OCI-LY1 (cell line): ENCODE measurements at regions not wholly inside any gene's neighbourhood (a gene's known extent, or its start where the extent isn't known, plus 50 kb on each side); places are given as distances from the start of the nearest gene placed in this dataset.

ENCODE experiments used
- CTCF ChIP-seq: fragments of 200-600 bp; sonication (generic), shearing (Covaris generic); IDR thresholded peaks from 2 replicates; pipeline ENCODE4 v1.5.1; 2017; ENCODE audit warnings: mild to moderate bottlenecking, antibody characterized with exemption, low read length, moderate library complexity, mixed read lengths
- EZH2 ChIP-seq: fragments of 200-600 bp; sonication (generic), shearing (Covaris generic); IDR thresholded peaks from 2 replicates; pipeline ENCODE4 v1.8.0; 2017; ENCODE audit warnings: borderline replicate concordance, mixed run types, mild to moderate bottlenecking, antibody characterized with exemption, low read length, moderate library complexity, mixed read lengths

DNA sequence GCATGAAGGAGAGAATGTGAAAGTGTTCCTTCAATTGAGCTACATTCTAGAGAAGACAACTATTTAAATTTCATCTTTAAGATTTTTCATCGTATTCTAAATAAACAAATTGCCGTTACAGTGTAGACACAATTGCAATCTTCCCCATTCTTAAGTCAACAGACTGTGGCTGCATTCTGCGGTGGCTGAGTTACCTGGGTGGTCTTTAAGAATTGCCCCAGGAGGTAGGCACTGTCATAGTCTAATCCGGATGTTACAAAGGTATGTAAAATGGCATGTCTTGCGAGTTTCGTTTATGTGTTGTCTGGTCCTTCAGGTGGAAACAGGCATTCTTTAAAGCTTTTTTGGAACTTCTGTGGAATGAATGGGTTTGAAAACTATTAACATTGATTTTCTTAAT is 586.1 kb upstream of the PITX2 start:
- no peak for TF ChIP-seq CTCF
- no peak for TF ChIP-seq EZH2
